Prostate gland (tissue), 2 donors: ENCODE measurements at regions not wholly inside any gene's neighbourhood (a gene's known extent, or its start where the extent isn't known, plus 50 kb on each side); places are given as distances from the start of the nearest gene placed in this dataset.

Experiments
- CTCF ChIP-seq, 4 experiments: fragments of 200-600 bp in 2 of 4; fragments of 450-650 bp in 2 of 4; sonication (generic) in 2 of 4; IDR thresholded peaks; 1 replicate in 3 of 4; 2 replicates in 1 of 4; pipeline ENCODE4 v1.5.1; 2016 to 2019; ENCODE audit warnings: antibody characterized with exemption in 4 of 4, mild to moderate bottlenecking in 2 of 4, moderate library complexity in 2 of 4
- POLR2A ChIP-seq: fragments of 450-650 bp; IDR thresholded peaks from one replicate; pipeline ENCODE4 v1.6.1; 2016; ENCODE audit warnings: antibody characterized with exemption, mild to moderate bottlenecking
- POLR2AphosphoS5 ChIP-seq: sonication (generic); formaldehyde crosslinking; IDR thresholded peaks from one replicate; pipeline ENCODE4 v1.6.1; 2017; ENCODE audit warnings: antibody characterized with exemption

GRCh38 chr10:121134711-121135110 lies 283.5 kb downstream of the WDR11 start:
- TF ChIP-seq CTCF (IDR thresholded peaks at IDR 0.05): no peak
- no peak for TF ChIP-seq POLR2A
- no peak for TF ChIP-seq POLR2AphosphoS5
